Ovary (tissue), 7 donors: ENCODE measurements at regions not wholly inside any gene's neighbourhood (a gene's known extent, or its start where the extent isn't known, plus 50 kb on each side); places are given as distances from the start of the nearest gene placed in this dataset.

Experiments
- DNase-seq, 5 donors: peaks; one replicate each; pipeline ENCODE4 v3.0.0-alpha.2; 2019 to 2020
- H3K27ac ChIP-seq, 2 donors: fragments of 200-600 bp; one replicate each; pipeline versions ENCODE4 v1.5.1 to v1.8.0; 2019 to 2022
- H3K27me3 ChIP-seq: fragments of 200-600 bp; one replicate; pipeline ENCODE4 v1.8.0; 2022
- H3K36me3 ChIP-seq: fragments of 200-600 bp; sonication (generic); one replicate; pipeline ENCODE4 v1.5.1; 2019
- H3K4me1 ChIP-seq: one replicate; pipeline ENCODE4 v1.8.1; 2013; ENCODE audit warnings: mild to moderate bottlenecking, moderate library complexity; ENCODE audit not compliant: insufficient read depth
- H3K4me3 ChIP-seq: fragments of 200-600 bp; sonication (generic); one replicate; pipeline ENCODE4 v1.5.1; 2017
- H3K9me3 ChIP-seq, 2 donors: fragments of 200-600 bp in 1 of 2; sonication (generic) in 1 of 2; one replicate each; pipeline versions ENCODE4 v1.5.1 to v1.8.1; 2013 to 2019; ENCODE audit warnings: mild to moderate bottlenecking in 1 of 2, moderate library complexity in 1 of 2
- EP300 ChIP-seq: sonication (generic); formaldehyde crosslinking; IDR thresholded peaks from one replicate; pipeline ENCODE4 v1.6.1; 2017; ENCODE audit warnings: antibody characterized with exemption
- POLR2A ChIP-seq: fragments of 450-650 bp; IDR thresholded peaks from one replicate; pipeline ENCODE4 v1.6.1; 2017; ENCODE audit warnings: antibody characterized with exemption, mild to moderate bottlenecking, moderate library complexity
- WGBS, 3 donors: extraction: QIAGEN DNeasy Blood & Tissue Kit in 1 of 3; methylation state at CpG; one replicate each; pipeline versions ENCODE4 v1.1.5 to v1.1.7; 2013 to 2017; 5-methylcytosine and 5-hydroxymethylcytosine counted together
- intact Hi-C, 4 donors: fragments of 100-400 bp; cut with DNase I; formaldehyde crosslinking; loops; one replicate each; pipeline versions ENCODE4 v1.11.0 to v1.15.1; 2022 to 2023
- TF ChIP-seq, protein P1 (sequence below), 3 donors: fragments of 450-650 bp in 2 of 3; fragments of 200-600 bp in 1 of 3; IDR thresholded peaks; one replicate each; pipeline versions ENCODE4 v1.5.1 to v1.8.0; 2016 to 2022; ENCODE audit warnings: antibody characterized with exemption in 3 of 3, mild to moderate bottlenecking in 1 of 3
- donor health status: DM: no; HTN: no; CAD: no; lungs with moderate emphysema.
- donor health status: DM: no; HTN: no; CAD: no.
- donor health status: Bipolar disorder and iron deficiency.
- donor health status: DM: no; HTN: no; CAD: no.
- donor health status: DM: yes; HTN: yes; CAD: no.

DNA sequence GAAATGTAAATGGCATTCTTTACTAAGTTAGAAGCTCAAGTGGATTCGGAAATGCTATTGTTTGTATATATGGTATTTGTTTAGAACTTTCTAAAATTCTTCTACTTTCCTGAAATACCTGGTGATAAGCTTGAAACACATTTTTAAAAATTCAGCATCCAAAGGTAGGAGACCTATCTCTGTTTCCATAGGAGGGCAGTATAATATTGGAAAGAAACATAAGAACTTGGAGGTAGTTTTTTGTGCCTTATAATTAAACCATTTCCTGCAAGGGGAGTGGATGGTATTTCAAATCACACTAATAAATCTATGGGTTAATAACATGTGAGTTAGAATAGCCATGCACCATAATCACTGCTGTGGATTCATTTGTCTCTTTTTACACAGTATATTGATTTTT is 217.4 kb upstream of the AADAT start:
- H3K27ac ChIP-seq = no peak overlapping the region
- H3K36me3 ChIP-seq = no peaks in the 10 kb centered on the region
- no peak overlapping the region for H3K4me3 ChIP-seq
- 63 to 81% (median 81%) methylated on average over 1 of the region's 1 CpG for WGBS, 3 donors
- no peak for DNase-seq
- H3K4me1 ChIP-seq = no peaks in the 10 kb centered on the region
- intact Hi-C loops = no loop called here
- H3K9me3 ChIP-seq = no peaks in the 10 kb centered on the region
- TF ChIP-seq EP300 = no peak
- TF ChIP-seq, protein P1, sequence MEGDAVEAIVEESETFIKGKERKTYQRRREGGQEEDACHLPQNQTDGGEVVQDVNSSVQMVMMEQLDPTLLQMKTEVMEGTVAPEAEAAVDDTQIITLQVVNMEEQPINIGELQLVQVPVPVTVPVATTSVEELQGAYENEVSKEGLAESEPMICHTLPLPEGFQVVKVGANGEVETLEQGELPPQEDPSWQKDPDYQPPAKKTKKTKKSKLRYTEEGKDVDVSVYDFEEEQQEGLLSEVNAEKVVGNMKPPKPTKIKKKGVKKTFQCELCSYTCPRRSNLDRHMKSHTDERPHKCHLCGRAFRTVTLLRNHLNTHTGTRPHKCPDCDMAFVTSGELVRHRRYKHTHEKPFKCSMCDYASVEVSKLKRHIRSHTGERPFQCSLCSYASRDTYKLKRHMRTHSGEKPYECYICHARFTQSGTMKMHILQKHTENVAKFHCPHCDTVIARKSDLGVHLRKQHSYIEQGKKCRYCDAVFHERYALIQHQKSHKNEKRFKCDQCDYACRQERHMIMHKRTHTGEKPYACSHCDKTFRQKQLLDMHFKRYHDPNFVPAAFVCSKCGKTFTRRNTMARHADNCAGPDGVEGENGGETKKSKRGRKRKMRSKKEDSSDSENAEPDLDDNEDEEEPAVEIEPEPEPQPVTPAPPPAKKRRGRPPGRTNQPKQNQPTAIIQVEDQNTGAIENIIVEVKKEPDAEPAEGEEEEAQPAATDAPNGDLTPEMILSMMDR (IDR thresholded peaks at IDR 0.05) = no peak
- no peak for TF ChIP-seq POLR2A
- no peaks in the 10 kb centered on the region for H3K27me3 ChIP-seq

DNA sequence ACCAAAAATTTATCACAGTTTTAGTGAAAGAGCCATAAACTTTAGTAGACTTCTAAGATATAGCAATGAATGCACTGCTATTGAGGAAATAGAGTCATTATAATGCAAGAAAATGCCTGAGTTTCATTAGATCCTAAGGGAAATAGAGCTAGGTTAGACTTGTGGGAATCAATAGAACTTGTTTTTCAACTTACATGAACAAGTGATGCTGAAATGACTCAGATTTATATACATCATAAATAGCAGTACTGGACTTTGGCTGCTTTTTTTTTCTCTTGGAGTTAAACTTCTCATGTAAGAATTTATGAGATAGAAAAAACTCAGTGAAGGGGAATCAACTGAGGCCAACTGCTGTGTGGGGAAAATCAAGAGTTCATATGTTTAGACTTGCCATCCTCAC is 216.5 kb upstream of the AADAT start:
- intact Hi-C loops = no loop called here
- no peaks in the 10 kb centered on the region for H3K9me3 ChIP-seq
- DNase-seq = no peak
- no peak overlapping the region for H3K4me3 ChIP-seq
- no peaks in the 10 kb centered on the region for H3K4me1 ChIP-seq
- H3K27ac ChIP-seq = no peak overlapping the region
- H3K27me3 ChIP-seq = no peaks in the 10 kb centered on the region
- TF ChIP-seq POLR2A = no peak
- TF ChIP-seq EP300 = no peak
- TF ChIP-seq, protein P1 (IDR thresholded peaks at IDR 0.05) = no peak
- no peaks in the 10 kb centered on the region for H3K36me3 ChIP-seq

DNA sequence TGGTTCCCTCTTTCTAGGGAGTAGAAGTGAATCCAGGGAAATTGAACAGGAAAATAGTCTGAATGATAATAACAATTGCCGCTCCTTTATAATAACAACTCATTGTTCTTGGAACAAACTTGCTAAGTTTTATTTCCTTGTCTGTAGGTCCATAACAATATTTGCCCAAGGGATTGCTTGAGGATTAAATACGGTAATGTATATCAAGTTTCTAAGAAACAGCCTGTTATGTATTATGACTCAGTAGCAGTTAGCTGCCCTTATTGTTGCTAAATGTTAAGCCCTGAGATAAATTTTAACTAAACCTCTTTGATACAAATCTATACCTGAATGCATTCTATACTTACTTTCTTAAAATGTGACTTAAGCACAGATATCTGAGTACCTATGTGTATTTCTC is 215.9 kb upstream of the AADAT start:
- intact Hi-C loops = no loop called here
- Histone ChIP-seq H3K36me3 (no peaks in the 10 kb centered on the region), H3K9me3 (no peaks in the 10 kb centered on the region), H3K4me1 (no peaks in the 10 kb centered on the region), H3K4me3 (no peak overlapping the region), H3K27me3 (no peaks in the 10 kb centered on the region), H3K27ac (no peak overlapping the region)
- TF ChIP-seq EP300 (no peak), POLR2A (no peak)
- TF ChIP-seq, protein P1 (IDR thresholded peaks at IDR 0.05) = no peak
- DNase-seq = no peak
- 74 to 84% (median 76%) methylated on average over 2 of the region's 2 CpGs for WGBS, 3 donors

DNA sequence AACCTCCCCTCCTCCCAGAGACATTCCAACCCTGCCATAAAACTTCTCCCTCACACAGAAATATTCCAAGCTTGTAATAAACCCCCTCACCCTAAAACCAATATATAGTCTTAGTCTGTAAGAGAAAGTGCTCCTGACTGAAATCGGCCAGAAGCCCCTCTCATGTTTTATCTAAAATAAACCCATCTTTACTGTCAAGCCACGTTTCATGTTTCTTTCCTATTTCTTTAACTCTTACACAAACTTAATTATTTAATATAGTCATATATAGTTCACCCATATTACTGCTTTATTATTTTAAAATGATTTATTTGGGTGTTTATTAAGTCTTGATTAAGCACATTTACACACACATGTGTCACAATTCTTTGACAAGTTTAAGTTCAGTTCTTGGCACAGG is 191.3 kb upstream of the AADAT start:
- 71 to 78% (median 74%) methylated on average over 2 of the region's 2 CpGs for WGBS, 3 donors
- TF ChIP-seq EP300 = no peak
- no peak for TF ChIP-seq POLR2A
- TF ChIP-seq, protein P1 (IDR thresholded peaks at IDR 0.05) = no peak
- intact Hi-C loops = no loop called here

DNA sequence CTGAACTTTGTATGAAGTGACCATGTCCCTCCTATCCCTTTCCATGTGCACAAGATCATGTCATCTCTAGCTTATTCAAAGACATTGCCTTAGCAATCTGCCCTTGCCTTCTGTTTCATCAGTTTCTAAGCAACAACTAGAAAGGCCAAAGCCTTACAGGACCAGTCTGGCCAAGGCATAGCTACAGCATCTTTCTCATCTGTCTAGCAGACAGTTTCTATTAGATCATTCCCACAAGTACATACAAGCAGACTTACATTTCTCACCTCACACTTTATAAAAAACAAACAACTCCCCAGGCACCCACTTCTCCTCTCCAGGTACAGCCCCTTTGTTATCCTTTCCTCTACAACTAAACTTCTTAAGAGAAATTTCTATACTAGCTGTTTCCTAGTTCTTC is 188.7 kb upstream of the AADAT start:
- Histone ChIP-seq H3K4me3 (no peak overlapping the region), H3K27me3 (no peaks in the 10 kb centered on the region), H3K9me3 (no peaks in the 10 kb centered on the region), H3K4me1 (no peaks in the 10 kb centered on the region), H3K27ac (no peak overlapping the region), H3K36me3 (no peaks in the 10 kb centered on the region)
- intact Hi-C loops = no loop called here
- TF ChIP-seq POLR2A = no peak
- TF ChIP-seq, protein P1 (IDR thresholded peaks at IDR 0.05) = no peak
- no peak for TF ChIP-seq EP300
- no peak for DNase-seq

More for the DNA sequence above, 191.3 kb upstream of the AADAT start:
- H3K27ac ChIP-seq = no peak overlapping the region
- H3K4me1 ChIP-seq = no peaks in the 10 kb centered on the region
- H3K27me3 ChIP-seq = no peaks in the 10 kb centered on the region
- H3K36me3 ChIP-seq = no peaks in the 10 kb centered on the region
- H3K9me3 ChIP-seq = no peaks in the 10 kb centered on the region
- H3K4me3 ChIP-seq = no peak overlapping the region
- DNase-seq = no peak
